WTC11 (cell line): ENCODE measurements at regions not wholly inside any gene's neighbourhood (a gene's known extent, or its start where the extent isn't known, plus 50 kb on each side); places are given as distances from the start of the nearest gene placed in this dataset.

ENCODE experiments used
- AR ChIP-seq: fragments of 250-450 bp; sonication (Bioruptor Pico); IDR thresholded peaks from 2 replicates; pipeline ENCODE4 v1.9.0; 2021; ENCODE audit warnings: mild to moderate bottlenecking
- CTCF ChIP-seq: fragments of 200-600 bp; IDR thresholded peaks from 2 replicates; pipeline ENCODE4 v1.8.0; 2022; ENCODE audit warnings: antibody characterized with exemption
- FOXJ3 ChIP-seq: sonication (generic); formaldehyde crosslinking; IDR thresholded peaks from 2 replicates; pipeline ENCODE4 v1.9.0; 2021; ENCODE audit warnings: missing genetic modification reagents, mild to moderate bottlenecking, borderline replicate concordance
- PREB ChIP-seq: sonication (generic); formaldehyde crosslinking; IDR thresholded peaks from 2 replicates; pipeline ENCODE4 v1.8.1; 2022; ENCODE audit warnings: mild to moderate bottlenecking, missing genetic modification reagents, moderate library complexity, borderline replicate concordance
- SP1 ChIP-seq: sonication (generic); formaldehyde crosslinking; conservative IDR thresholded peaks from 2 replicates; pipeline ENCODE4 v1.8.1; 2022; ENCODE audit warnings: missing genetic modification reagents
- USF2 ChIP-seq: sonication (generic); formaldehyde crosslinking; IDR thresholded peaks from 2 replicates; pipeline ENCODE4 v1.8.1; 2023; ENCODE audit warnings: mild to moderate bottlenecking, missing genetic modification reagents, moderate library complexity

- TF ChIP-seq CTCF (no peak), USF2 (CRISPR knock-in tag) (no peak), FOXJ3 (no peak), AR (no peak), PREB (CRISPR knock-in tag) (no peak), SP1 (CRISPR knock-in tag) (no peak)
These were observed 96.6 kb upstream of the ADRA2C start for GRCh38 chr4:3669553-3669949.
